Osteoblast (primary cell): ENCODE measurements at regions not wholly inside any gene's neighbourhood (a gene's known extent, or its start where the extent isn't known, plus 50 kb on each side); places are given as distances from the start of the nearest gene placed in this dataset.

Experiments
- DNase-seq: peaks from one replicate; pipeline ENCODE4 v3.0.0; 2011; ENCODE audit warnings: low spot score, mixed read lengths; ENCODE audit not compliant: insufficient read length; ENCODE audit errors: missing footprints
- H2AFZ ChIP-seq: 2 replicates; pipeline ENCODE4 v1.6.0; 2011; ENCODE audit warnings: mild to moderate bottlenecking, low read length
- H3K27ac ChIP-seq: 2 replicates; pipeline ENCODE4 v1.5.1; 2011; ENCODE audit warnings: mild to moderate bottlenecking, low read depth, low read length, moderate library complexity
- H3K27me3 ChIP-seq: 2 replicates; pipeline ENCODE4 v1.6.0; 2012; ENCODE audit warnings: mild to moderate bottlenecking, control low read depth, inconsistent platforms, low read length, moderate library complexity; ENCODE audit not compliant: insufficient read depth
- H3K36me3 ChIP-seq: 2 replicates; pipeline ENCODE4 v1.5.1; 2011; ENCODE audit warnings: mild to moderate bottlenecking, low read length, control low read depth, moderate library complexity; ENCODE audit not compliant: insufficient read depth
- H3K4me1 ChIP-seq: 2 replicates; pipeline ENCODE4 v1.5.1; 2011; ENCODE audit warnings: mild to moderate bottlenecking, low read length, control low read depth, moderate library complexity; ENCODE audit not compliant: insufficient read depth
- H3K4me2 ChIP-seq: 2 replicates; pipeline ENCODE4 v1.6.0; 2011; ENCODE audit warnings: mild to moderate bottlenecking, low read length; ENCODE audit not compliant: insufficient read depth
- H3K4me3 ChIP-seq: fragments of 200-600 bp; sonication (generic); 3 replicates; pipeline ENCODE4 v1.5.1; 2012; ENCODE audit warnings: mild to moderate bottlenecking, low read length, inconsistent platforms; ENCODE audit not compliant: insufficient read depth
- H3K79me2 ChIP-seq: 2 replicates; pipeline ENCODE4 v1.6.0; 2012; ENCODE audit warnings: mild to moderate bottlenecking, low read length, control low read depth, inconsistent platforms; ENCODE audit not compliant: insufficient read depth
- H3K9me3 ChIP-seq: 2 replicates; pipeline ENCODE4 v1.5.1; 2011; ENCODE audit warnings: low read depth, low read length, control low read depth
- H4K20me1 ChIP-seq: 2 replicates; pipeline ENCODE4 v1.6.0; 2012; ENCODE audit warnings: mild to moderate bottlenecking, low read length, control low read depth; ENCODE audit not compliant: insufficient read depth
- CTCF ChIP-seq: IDR thresholded peaks from 2 replicates; pipeline ENCODE4 v1.5.1; 2011; ENCODE audit warnings: mild to moderate bottlenecking, low read depth, low read length, moderate library complexity; ENCODE audit errors: extremely low read depth

GRCh38 chr9:78565481-78565880, 268.6 kb downstream of the PSAT1 start:
- Histone ChIP-seq H3K36me3 (no peaks in the 10 kb centered on the region), H3K4me1 (peaks cover 16% of the 10 kb centered on the region), H4K20me1 (no peaks in the 10 kb centered on the region), H3K27me3 (peaks cover 2% of the 10 kb centered on the region), H3K79me2 (no peaks in the 10 kb centered on the region), H3K9me3 (no peaks in the 10 kb centered on the region), H3K4me3 (no peak overlapping the region), H2AFZ (no peak overlapping the region), H3K4me2 (no peak overlapping the region), H3K27ac (no peak overlapping the region)
- DNase-seq, result no peak
- TF ChIP-seq CTCF, result no peak

GRCh38 chr9:78566521-78566920, 269.6 kb downstream of the PSAT1 start:
- Histone ChIP-seq H3K9me3 (no peaks in the 10 kb centered on the region), H3K27me3 (no peaks in the 10 kb centered on the region), H3K79me2 (no peaks in the 10 kb centered on the region), H2AFZ (peak overlapping the region; percentile 87), H3K4me1 (peaks cover 16% of the 10 kb centered on the region), H3K36me3 (no peaks in the 10 kb centered on the region), H3K27ac (peak overlapping the region; percentile 34), H4K20me1 (no peaks in the 10 kb centered on the region), H3K4me3 (no peak overlapping the region), H3K4me2 (no peak overlapping the region)
- TF ChIP-seq CTCF, result no peak
- DNase-seq, result no peak

DNA sequence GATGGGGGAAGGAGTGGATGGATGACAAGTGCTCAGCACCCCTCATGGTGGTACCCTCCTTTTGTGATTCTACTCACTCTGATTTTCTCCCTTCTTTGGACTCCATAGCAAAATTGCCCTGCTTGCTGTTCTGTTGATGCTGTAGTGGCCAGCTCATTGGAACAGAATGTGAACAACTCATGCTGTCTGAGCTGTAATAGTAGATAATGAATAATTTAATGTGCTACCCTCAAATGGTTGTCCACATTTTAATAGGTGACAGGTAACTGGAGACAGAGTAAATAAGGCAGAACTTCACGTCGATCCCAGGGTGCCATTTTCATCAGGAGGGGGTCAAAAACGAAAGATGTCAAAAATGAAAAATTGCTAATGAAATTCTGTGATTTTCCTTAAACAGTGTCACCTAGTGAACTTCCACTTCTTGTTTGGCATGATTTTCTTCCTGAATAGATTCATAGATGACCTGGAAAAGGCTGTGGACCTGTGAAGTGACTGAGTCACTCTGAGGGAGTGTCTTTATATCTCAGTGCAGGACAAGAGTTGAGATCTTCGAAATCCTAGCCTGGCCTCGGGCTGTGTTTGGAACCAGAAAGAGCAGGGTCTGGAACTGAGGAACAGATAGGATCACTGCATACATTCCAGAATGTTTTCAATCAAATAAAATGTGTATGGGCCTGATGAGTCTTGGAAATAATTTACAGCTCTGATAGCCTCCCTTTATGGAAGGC, 270.2 kb downstream of the PSAT1 start:
- H3K4me3 ChIP-seq, result no peak overlapping the region
- H3K27ac ChIP-seq, result peak overlapping the region; percentile 34
- no peaks in the 10 kb centered on the region for H3K9me3 ChIP-seq
- peak overlapping the region; percentile 87 for H2AFZ ChIP-seq
- no peaks in the 10 kb centered on the region for H4K20me1 ChIP-seq
- H3K4me2 ChIP-seq, result no peak overlapping the region
- H3K36me3 ChIP-seq, result no peaks in the 10 kb centered on the region
- no peaks in the 10 kb centered on the region for H3K79me2 ChIP-seq
- H3K27me3 ChIP-seq, result no peaks in the 10 kb centered on the region
- peaks cover 16% of the 10 kb centered on the region for H3K4me1 ChIP-seq
- DNase-seq, result no peak
- no peak for TF ChIP-seq CTCF

- no peaks in the 10 kb centered on the region for H3K27me3 ChIP-seq
- H3K4me3 ChIP-seq, result no peak overlapping the region
- H2AFZ ChIP-seq, result no peak overlapping the region
- H3K79me2 ChIP-seq, result no peaks in the 10 kb centered on the region
- H3K4me1 ChIP-seq, result peaks cover 16% of the 10 kb centered on the region
- H3K27ac ChIP-seq, result no peak overlapping the region
- TF ChIP-seq CTCF, result no peak
- no peak overlapping the region for H3K4me2 ChIP-seq
- no peak for DNase-seq
- no peaks in the 10 kb centered on the region for H3K36me3 ChIP-seq
- no peaks in the 10 kb centered on the region for H4K20me1 ChIP-seq
- no peaks in the 10 kb centered on the region for H3K9me3 ChIP-seq
Observed at GRCh38 chr9:78567693-78568092, 270.8 kb downstream of the PSAT1 start.
